ENCODE measurements at regions not wholly inside any gene's neighbourhood (a gene's known extent, or its start where the extent isn't known, plus 50 kb on each side); places are given as distances from the start of the nearest gene placed in this dataset.
A peak's percentile ranks its signal among the peaks of the same experiment; 100 is the strongest.

DNA sequence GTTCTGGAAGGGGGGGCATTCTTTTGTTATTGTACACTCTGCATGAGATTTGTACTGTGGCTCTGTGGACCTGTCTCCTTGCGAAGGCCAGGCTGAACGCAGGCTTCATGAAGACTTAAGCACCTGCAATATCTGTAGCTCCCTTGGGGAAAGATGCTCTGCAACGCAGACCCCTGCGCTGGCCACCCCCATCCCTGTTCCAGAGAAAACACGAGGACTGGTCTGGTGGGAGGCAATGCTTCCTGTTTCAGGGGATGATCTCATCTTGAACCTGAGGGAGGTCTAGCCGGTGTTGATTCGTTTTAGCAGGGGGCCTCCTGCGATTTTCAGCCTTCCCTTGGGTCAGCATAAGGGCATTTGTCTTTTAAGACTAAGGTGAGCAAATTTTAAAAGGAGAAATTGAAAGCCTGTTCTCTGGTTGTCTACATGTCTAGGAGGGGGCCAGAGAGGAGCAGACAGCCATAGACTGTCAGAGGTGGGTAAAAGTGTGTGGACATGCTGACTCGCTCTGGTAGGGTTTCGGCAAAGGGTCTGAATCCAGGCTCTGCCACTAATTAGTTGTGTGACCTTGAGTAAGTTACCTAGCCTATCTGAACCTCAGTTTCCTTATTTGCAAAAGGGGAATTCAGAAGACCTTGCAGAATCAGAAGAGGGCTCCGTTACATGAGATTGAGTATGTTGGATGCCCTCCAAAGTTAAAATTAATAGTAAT is 80.9 kb upstream of the RASGRF1 start:
- Histone ChIP-seq H3T11ph (ENCODE audit: low read length) (no peak overlapping the region), H3K9me3 (ENCODE audit: control insufficient read depth, low read depth, low read length) (no peaks in the 10 kb centered on the region), H3K27me3 (ENCODE audit: insufficient read depth, low read length) (no peaks in the 10 kb centered on the region), H3K79me2 (ENCODE audit: insufficient read depth, low read length) (no peaks in the 10 kb centered on the region), H3K9ac (ENCODE audit: extremely low read depth, insufficient read length, low read length) (no peak overlapping the region), H3K18ac (ENCODE audit: insufficient read length, low read depth, low read length) (no peak overlapping the region), H2BK120ac (ENCODE audit: low read depth, low read length, poor library complexity, severe bottlenecking) (no peak overlapping the region), H4K5ac (ENCODE audit: insufficient read length, low read depth, low read length) (no peak overlapping the region), H2BK5ac (ENCODE audit: insufficient read length, low read length) (no peak overlapping the region), H2AK5ac (ENCODE audit: insufficient read length, low read length) (no peak overlapping the region), H3K79me1 (ENCODE audit: insufficient read depth, low read depth, low read length, poor library complexity, severe bottlenecking) (no peaks in the 10 kb centered on the region), H3K4ac (ENCODE audit: low read depth, low read length) (no peak overlapping the region), H3K27ac (ENCODE audit: insufficient read length, low read depth, low read length) (no peak overlapping the region), H3K4me1 (ENCODE audit: insufficient read depth, low read length) (0 out of 2 replicates have a peak, but pooled peaks cover 2% of the 10 kb centered on the region), H4K20me1 (ENCODE audit: control insufficient read depth, insufficient read depth, insufficient read length) (peaks cover 3% of the 10 kb centered on the region), H2BK20ac (ENCODE audit: low read depth, low read length, poor library complexity, severe bottlenecking) (no peak overlapping the region), H2AFZ (ENCODE audit: low read length) (no peak overlapping the region), H4K91ac (ENCODE audit: insufficient read length, low read depth, low read length) (no peak overlapping the region), H2BK15ac (ENCODE audit: low read depth, low read length) (no peak overlapping the region), H2BK12ac (ENCODE audit: insufficient read length, low read depth, low read length) (no peak overlapping the region), H3K4me2 (ENCODE audit: insufficient read depth, insufficient read length, low read length) (no peak overlapping the region), H3K56ac (ENCODE audit: insufficient read length, low read depth, low read length) (no peak overlapping the region), H4K8ac (replicated peaks; ENCODE audit: insufficient read length, low read depth, low read length) (no peak overlapping the region), H3K23me2 (ENCODE audit: insufficient read length, low read depth, low read length, poor library complexity, severe bottlenecking) (no peaks in the 10 kb centered on the region), H3K14ac (ENCODE audit: insufficient read depth, low read length) (no peak overlapping the region), H3K23ac (ENCODE audit: insufficient read length, low read depth, low read length) (no peak overlapping the region)
- DNase-seq, result peak; percentile 34
- H3K9me3 Mint-ChIP-seq, result peaks cover 0 to 2% of the 10 kb centered on the region in 2 experiments; a peak in 1 of 5 replicates
- TF ChIP-seq, protein P1, sequence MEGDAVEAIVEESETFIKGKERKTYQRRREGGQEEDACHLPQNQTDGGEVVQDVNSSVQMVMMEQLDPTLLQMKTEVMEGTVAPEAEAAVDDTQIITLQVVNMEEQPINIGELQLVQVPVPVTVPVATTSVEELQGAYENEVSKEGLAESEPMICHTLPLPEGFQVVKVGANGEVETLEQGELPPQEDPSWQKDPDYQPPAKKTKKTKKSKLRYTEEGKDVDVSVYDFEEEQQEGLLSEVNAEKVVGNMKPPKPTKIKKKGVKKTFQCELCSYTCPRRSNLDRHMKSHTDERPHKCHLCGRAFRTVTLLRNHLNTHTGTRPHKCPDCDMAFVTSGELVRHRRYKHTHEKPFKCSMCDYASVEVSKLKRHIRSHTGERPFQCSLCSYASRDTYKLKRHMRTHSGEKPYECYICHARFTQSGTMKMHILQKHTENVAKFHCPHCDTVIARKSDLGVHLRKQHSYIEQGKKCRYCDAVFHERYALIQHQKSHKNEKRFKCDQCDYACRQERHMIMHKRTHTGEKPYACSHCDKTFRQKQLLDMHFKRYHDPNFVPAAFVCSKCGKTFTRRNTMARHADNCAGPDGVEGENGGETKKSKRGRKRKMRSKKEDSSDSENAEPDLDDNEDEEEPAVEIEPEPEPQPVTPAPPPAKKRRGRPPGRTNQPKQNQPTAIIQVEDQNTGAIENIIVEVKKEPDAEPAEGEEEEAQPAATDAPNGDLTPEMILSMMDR (conservative IDR thresholded peaks at IDR 0.05), result no peak
- H3K27ac Mint-ChIP-seq, result peak overlapping the region in 1 of 3 experiments; percentile 69; a peak in 1 of 7 replicates
- H3K4me3 Mint-ChIP-seq, result no peak overlapping the region
- H3K27me3 Mint-ChIP-seq (ENCODE audit: low read depth), result peaks cover 20% of the 10 kb centered on the region
- H3K4me1 Mint-ChIP-seq, result peaks cover 24 to 25% of the 10 kb centered on the region in 2 experiments
- no CpG with 5 or more reads among the region's 11 CpGs for WGBS (ENCODE audit: extremely low coverage, insufficient read length, low lambda C conversion rate)
- no peaks in the 10 kb centered on the region for H3K36me3 Mint-ChIP-seq (ENCODE audit: insufficient read depth in 1 of 3, low read depth in 3 of 3)
